CD4-positive, alpha-beta T cell treated with Interleukin-21 for 1 hour (primary cell): ENCODE measurements at regions not wholly inside any gene's neighbourhood (a gene's known extent, or its start where the extent isn't known, plus 50 kb on each side); places are given as distances from the start of the nearest gene placed in this dataset.

Experiments used
- DNase-seq: peaks from one replicate; pipeline ENCODE4 v3.0.0-alpha.2; 2020

DNA sequence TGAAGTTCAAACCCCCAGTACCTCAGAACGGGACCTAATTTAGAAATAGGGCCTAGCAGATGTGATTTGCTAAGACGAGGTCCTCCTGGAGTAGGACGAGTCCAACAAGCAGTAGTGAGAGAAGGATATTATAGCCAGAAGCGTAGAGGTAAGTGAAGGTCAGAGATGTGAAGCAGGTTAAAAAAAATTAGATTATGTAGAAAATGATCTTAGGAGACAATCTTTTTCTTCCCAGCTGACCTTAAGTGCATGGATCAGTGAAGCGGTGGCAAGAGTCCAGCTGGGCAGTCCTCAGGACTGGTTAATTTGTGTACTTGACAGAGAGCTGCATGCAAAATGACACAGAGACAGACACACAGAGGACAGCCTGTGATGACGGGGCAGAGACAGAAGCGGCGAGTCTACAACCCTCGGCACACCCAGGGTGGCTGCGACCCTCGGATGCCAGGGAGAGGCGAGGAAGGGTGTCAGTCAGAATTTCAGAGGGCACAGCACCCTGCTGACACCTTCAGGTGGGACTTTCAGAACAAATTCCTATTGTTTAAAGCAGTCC, 131.4 kb upstream of the IRX4 start:
- DNase-seq, result no peak

DNA sequence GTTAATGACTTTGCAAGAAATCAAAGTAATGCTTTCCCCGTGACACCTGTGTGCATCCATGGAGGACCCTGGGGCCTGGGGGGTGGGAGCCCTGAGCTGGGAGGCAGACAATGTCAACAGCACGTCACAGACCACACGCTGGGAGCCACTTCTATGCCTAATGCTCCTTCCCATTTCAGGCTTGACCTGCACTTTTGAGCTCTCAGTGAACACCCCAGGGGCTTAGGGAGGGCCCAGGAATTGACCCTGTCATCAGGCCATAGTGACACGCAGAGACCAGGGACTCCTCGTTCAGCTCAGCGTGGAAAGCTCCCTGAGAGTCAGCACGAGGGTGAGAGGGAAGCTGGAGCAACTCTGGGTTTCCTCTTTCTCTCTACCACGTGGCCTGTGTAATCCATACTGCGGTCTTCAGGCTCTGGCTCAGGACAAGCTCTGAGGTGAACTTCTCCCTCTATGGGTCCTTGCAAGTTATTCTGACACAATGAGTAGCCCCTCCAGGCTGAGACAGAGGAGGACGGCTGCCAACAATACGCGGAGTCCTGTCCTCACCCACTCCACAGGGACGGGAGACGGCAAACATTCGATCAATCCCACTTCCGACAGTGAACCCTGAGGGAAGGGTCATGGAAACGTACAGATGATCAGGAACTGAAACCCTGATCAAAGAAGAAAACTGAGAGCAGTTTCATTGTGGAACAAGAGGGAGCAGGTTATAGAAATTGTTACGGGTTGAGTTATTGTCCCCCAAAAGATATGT, 130.8 kb upstream of the IRX4 start:
- no peak for DNase-seq

DNA sequence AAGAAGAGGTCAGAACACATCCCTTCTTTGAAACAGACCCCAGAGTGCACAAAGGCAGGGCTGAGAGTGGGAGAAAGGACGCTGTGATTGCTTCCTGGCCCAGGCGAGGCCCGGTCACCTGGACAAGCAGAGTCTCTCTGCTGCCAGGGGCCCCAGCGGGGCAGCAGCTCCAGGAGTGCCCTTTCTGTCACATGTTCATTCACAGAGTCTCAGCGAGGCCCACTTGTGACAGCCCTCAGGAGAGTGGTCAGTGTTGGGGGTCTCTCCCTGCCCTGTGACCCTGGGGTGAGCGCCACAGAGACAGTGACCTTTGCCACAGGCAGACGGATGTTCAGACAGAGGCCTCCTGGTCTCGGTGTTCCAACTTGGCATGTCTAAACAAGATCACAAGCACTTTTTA, 130.2 kb upstream of the IRX4 start:
- DNase-seq, result no peak

DNA sequence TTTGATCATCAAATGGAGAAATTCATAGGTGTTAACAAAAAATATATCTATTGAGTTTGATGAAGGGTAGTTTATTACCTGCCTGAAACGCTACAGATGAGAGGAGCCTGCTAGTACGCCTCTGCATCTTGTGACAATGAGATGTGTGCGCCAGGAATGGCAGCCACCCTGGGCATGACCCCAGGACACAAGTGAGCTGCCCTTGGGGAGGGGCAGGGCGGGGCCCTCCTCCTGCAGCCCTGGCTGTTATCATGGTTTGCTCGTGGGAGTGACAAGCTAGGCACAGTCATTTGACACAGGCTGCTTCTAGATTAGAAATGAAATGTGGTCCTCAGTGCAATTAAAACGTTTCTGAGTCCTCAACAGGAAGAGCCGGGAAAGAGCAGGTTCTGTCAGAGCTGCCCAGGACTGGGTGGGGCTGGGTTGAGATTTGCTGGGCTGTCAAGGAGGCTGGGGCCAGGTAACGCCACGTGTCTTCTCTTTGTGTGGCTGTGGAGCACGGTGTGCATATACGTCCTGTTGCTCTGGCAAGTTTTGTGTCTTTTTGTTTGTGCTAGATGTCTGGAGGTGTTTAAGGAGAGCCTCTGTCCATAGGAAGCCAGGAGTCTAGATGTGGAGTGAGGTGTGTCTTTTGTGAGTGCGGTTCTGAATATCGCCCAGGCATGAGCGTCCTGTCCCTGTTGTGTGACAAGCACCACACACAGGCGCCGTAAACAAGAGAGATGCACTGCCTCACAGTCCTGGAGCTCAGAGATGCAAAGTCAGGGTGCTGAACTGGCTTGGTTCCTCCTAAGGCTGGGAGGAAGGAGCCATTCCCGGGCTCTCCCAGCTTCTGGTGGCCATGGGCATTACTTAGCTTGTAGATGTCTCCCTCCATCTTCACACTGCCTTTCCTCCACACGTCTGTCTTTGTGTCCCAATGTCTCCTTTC, 129.0 kb upstream of the IRX4 start:
- no peak for DNase-seq

DNA sequence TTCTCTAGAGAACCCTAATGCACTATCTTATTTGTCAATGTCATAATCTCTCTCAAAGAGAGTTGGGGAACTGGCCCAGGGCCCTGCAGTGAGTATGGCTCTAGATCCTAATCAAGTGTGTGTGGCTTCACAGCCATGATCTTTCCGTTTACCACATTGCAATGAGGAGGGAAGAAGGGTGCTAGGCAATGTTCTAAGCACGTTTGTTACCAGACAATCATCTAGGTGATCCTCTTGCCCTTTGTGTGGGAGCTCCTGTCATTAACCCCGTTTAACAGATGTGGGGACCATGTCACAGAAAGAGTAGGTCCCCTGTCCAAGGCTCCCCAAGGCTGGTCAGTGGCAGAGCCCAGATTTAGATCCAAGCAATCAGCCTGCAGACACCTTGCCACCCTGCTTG, 128.2 kb upstream of the IRX4 start:
- DNase-seq, result no peak

DNA sequence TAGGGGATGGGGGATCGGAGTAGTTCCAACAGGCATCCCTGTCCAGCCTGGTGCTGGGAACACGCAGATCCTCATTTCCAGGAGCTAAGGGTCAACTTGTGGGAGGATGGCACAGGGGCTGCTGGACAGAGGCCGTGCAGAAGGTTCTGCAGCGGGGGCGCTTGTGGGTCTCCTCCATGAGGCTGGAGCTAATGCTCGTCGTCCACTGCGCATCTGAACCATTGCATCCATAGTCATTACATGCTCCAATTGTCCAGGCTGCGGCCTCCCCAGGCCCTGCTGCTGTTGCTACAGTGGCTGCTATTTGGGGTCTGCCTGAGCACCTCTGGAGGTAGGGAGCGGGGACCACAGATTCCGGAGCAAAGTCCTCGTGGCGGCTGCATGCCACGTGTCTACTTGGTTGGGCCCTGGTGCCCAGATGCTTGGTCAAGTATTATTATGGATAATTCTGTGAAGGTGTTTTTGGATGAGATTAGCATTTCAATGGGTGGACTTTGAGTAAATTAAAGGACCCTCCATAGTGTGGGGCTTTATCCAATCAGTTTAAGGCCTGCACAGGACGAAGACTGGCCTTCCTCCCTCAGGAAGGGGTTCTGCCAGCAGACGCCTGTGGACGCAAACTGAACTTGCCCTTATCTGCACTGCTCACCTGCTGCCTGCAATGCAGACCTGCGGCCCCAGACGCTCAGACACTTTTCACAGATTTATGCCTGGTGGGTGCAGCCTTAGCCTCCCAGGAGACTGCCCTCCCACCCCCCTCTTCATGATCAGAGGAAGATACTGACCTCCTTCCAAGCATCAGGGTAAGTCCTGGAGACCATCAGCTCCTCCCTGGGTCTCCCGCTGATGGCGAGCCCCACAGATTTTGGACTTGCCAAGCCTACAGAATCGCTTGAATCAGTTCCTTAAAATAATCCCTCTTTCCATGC, 127.5 kb upstream of the IRX4 start:
- DNase-seq, result no peak

DNA sequence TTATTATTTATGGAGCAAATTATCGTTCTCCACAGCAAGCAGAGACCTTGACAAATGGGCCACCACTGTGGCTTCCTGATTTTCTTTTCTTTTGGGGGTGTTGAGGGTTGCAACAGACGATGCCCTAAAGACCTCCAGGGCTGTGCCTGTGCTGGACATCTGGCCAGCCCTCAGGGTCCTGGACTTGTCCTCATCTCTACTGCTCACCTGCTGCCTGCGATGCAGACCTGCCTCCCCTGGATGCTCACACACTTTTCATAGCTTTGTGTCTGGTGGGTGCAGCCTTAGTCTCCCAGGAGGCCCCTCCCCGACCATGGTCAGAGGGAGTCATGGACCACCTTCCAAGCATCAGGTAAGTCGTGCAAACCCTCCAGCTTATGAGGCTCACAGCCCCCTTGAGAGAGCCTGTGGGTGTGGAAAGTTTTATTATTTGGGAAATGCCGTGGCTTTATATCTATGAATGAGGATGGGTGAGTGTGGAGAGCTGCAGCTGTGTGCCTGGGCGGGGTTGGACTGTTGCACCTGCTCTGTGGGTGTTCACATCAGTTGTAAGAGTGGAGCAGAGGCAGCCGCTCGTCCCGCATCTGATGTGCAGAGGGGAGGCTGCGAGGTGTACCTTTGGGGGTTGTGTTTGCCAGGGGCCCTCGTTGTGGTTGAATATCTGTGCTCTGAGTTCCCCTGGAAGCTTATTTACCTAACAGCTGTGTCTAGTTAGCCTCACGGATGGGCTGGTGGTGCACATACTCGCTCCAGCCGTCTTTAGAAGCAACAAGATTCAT, 126.3 kb upstream of the IRX4 start:
- no peak for DNase-seq

DNA sequence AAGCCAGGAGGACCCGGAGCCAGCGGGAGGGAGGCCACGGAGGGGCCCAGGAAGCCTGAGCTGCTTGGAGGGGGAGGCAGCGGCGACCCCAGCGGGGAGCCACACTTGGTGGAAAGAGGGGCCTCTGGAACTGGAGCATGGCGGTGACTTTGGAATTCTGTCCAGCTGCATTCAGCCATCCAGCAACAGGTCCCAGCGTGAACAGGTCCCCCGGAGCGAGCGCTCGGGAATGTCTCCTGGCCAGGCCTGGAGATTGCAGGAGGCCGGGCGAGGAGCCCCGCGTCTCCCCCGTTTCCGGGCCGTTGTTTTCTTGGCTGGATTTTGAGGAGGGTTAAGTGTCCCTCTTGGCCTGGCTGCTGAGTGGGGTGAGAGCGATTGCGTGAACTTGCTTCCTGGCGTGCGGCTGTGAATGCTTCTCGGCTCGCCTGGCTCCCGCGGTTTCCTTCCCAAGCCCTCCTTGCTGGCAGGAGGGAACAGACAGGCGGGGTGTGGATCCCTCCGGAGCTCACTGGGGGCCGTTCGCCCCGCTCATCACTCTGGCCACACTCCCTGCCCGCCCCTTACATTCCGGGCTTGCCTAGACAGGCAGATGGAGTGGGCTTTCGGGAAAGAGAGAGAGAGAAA, 125.3 kb upstream of the IRX4 start:
- no peak for DNase-seq

DNA sequence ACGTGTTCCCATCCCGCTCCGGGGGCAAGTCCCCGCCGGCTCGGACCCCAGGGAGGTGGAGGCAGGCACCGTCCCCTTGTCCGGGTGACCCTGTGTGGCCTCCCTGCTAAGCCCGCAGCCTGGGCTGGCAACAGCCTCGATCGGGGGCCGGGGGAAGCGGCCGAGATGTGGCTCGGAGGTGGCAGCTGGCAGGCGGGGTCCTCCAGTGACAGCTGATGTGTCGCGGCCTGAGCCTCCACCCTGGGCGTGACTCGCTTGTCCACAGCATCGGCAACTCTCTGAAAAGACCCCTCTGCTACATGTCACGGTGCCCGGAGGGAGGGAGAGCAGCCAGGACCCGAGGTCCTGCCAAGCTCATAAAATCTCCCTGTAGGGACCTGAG, 124.8 kb upstream of the IRX4 start:
- DNase-seq, result no peak

DNA sequence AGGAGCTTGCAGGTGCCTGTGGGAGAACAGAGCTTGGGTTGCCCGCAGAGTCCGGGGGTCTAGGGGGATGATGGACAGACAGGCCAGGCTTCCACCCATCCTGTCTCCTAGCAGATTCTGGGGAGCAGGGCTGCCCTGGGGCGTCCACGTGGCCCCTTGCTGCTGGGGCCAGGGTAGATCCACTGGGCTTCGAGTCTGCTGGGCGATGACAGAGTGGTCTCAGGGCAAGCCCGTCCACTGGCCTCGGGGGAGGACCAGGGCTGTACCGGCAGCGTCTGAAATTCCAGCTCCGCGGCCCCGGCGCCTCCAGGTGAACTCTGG, 124.2 kb upstream of the IRX4 start:
- no peak for DNase-seq

DNA sequence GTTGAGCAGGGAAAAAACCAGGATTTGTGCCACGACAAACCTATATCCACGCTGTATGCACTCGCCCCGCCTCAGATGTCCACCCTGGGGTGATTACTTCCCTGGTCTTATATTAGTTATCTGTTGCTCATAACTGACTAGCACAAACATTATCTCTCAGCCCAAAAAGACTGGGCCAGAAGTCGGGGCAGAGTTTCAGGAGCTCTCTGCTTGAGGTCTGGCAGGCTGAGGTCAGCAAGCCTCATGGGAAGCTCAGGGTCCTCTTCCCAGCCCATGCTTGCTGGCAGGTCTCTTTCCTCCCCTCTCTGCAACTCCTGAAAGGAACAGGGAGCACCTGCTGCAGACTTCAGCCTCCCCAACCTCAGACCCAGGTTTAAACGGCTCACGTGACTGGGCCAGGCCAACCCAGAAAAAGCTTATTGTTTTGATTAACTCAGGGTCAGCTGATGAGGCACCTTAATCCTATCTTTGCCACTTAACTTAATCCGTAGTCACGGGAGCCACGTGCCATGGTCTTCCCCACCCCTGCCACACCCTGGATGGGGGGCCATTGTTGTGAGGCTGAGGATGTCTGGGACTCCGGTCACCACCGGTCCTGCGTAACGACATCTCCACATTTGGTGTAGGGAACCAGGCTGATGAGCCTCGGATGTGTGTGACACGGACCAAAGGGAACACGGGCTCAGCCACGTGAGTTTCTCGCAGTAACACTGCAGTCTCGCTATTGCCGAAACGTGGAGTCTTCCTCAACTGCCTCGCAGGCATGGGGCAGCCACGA, 123.7 kb upstream of the IRX4 start:
- DNase-seq, result no peak

DNA sequence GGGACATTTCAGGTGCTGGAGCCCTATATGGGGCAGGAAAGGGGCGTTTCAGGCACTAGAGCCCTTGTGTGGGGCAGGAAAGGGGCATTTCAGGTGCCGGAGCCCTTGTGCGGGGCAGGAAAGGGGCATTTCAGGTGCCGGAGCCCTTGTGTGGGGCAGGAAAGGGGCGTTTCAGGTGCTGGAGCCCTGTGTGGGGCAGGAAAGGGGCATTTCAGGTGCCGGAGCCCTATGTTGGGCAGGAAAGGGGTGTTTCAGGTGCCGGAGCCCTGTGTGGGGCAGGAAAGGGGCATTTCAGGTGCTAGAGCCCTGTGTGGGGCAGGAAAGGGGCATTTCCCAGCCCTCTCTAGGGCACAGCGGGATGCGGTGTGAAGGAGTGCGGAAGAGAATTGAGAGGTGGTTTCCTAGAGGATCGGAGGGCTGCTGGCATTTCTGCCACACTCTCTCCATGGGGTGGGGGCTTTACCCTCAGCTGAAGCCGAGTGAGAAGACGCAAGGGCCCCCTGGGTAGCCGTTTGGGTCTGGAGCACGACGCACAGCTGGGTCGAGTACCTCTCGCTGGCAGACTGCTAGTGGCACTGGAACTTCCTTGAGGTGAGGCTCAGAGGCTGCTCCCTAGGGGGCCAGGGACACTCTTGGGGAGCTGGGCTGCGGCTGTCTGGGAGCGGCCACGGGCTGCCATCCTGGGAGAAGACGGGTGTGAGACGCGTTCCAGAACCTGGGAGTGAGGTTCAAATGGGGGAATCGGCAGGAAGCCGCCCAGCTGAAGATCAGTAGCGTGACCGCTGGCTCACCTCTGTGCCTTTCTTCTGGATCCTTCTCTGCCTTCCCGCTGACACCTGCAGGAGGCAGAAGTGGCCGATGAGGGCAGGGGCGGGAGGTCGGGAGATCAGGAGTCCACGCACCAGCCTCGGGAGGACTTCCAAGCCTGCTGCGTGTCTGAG, 122.6 kb upstream of the IRX4 start:
- DNase-seq, result no peak

DNA sequence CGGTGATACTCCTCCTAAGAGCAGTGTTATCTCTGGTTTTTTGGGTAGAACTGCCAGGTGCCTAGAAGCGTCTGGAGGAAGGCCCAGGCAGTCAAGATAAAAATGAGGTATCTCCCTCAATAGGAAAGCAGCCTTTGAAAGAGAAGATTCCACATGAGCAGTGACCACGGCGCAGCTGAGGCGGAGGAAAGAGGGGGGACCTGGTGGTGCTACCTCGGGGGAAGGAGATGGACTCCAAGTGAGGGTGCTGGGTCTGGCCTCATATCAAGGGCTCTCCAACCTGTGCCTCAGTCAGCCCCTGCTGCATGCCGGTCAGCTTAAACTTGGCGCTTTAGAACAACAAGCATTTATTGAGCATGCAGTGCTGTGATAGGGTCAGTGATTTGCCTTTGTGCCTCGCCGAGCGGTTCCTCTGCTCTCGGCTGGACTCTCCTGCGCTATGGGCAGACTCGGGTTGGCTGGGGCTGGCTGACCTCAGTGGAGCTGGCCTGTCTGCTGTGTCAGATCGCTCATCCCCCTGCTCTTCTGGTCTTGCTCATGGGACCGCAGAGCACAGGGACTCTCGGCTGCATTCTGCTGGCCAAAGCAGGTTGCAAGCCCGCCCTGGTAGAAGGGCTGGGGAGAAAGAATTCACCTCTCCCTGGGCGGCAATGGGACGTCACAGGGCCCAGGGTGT, 121.1 kb upstream of the IRX4 start:
- DNase-seq, result no peak

DNA sequence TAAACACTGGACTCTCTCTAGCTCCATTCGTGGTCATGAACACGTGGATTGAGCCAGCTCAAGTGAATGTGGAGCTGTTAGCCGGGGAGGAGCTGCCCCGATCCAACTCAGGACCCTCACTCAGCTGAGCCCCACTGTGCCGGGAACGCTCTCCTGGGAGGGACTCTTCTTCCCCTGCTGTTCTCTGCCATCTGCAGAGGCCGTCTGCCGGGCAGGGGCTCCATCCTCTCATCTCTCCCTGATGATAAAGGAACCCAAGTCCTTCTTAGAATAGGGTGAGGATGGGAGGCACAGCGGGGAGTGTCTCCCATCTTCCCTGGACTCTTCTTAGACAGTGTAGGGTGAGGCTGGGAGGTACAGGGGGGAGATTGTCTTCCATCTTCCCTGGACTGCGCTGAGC, 120.5 kb upstream of the IRX4 start:
- DNase-seq, result no peak

DNA sequence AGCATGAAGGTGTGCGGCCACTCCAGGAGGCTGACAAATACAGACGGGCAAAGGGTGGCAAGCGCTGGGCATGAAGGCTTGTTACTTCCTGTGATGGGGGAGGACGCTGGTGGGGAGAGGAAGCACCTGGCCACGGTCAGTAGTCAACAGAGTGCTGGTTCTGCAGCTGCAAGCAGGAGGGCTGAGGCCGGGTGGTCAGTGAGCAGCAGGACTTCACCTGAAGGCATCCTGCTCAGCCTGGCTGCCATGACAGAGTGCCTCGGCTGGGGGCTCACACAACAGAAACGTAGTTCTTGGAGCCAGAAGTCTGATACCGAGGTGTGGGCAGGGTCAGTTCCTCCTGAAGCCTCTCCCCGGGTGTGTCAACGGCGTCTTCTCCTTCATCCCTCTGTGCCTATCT, 118.6 kb upstream of the IRX4 start:
- no peak for DNase-seq

DNA sequence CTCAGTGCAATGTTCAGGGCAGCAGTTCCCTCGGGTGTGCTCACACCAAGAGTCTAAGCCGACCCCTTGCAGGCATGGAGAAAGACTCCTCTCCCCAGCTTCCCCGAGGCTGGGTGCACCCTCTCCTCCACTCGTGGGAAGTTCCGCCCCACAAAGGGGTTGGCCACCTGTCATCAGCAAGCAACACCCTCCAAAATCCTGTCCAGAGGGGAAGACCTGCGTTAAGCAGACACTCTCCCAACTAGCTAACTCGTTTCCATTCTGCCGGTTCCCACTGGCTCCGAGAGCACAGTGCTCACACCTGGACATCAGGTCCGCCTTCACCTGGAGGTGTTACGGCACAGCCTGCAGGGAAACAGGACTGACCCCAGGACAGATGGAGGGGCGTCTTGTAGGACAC, 117.9 kb upstream of the IRX4 start:
- DNase-seq, result no peak

DNA sequence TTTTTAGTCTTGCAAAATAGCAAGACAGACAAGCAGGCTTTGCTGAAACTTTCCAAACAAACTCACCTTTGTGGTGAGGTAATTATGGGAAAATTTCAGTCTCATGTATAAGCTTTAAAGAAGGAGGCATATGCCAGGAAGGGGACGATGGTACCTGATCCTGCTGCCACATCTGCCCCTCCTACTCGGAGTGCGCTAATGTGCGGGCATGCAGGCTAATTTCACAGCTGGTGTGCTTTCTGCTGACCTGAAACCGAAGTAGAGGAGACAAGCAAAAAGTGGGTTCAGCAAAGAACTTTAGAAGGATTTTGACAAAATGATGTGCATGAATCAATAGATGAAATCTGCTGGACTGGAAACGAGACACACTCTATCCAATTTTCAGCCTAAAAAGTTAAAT, 117.1 kb upstream of the IRX4 start:
- DNase-seq, result no peak

DNA sequence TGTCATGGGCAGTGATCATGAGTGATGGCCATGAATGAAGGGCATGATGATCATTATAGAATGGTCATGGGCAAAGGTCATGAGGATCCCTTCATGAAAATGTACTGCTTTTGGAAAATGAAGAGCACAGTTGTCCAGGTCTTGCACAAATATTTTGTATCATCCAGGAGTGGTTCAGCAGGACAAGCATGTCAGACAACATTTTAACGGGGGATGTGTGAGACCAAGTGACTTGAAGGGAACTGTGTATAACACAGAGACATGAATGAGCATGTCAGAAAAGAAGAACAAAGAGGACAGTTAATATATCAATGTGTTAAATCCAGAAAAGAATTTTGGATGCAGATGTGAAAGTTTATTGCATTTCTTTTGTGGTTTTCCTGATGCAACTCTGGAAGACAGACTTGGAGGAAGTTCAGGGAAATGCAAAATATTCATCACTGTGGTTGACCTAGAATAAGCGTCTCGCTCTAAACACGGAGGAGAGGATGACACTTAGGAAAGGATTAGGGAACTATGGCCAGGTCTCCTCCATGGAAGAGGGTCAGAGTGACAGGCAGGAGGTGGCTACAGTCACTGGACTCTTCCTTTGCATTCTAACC, 116.1 kb upstream of the IRX4 start:
- no peak for DNase-seq

DNA sequence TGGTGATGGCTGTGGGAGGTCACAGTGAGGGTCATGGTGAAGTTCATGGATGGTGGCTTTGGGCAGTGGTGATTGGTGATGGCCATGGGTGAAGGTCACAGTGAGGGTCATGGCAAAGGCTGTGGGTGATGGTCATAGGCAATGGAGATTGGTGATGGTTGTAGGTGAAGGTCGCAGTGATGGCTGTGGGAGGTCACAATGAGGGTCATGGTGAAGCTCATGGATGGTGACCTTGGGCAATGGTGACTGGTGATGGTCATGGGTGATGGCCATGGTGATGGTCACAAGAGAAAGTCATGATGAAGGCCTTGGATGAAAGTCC, 115.6 kb upstream of the IRX4 start:
- DNase-seq, result no peak
